ENCODE measurements at regions not wholly inside any gene's neighbourhood (a gene's known extent, or its start where the extent isn't known, plus 50 kb on each side); places are given as distances from the start of the nearest gene placed in this dataset.
"Not testable (repeated sequence)": the region's sequence is repeated elsewhere in the genome, so short reads cannot be mapped to it uniquely, and the experiment has no call there.

- Mint-ChIP-seq H3K36me3 (ENCODE audit: insufficient read depth) (no peaks in the 10 kb centered on the region), H3K9me3 (peaks cover 6% of the 10 kb centered on the region), H3K4me3 (no peak overlapping the region), H3K4me1 (no peaks in the 10 kb centered on the region), H3K27ac (ENCODE audit: low read depth) (no peak overlapping the region), H3K27me3 (no peaks in the 10 kb centered on the region)
- no peak for ATAC-seq (replicated peaks; ENCODE audit: extremely low read depth, poor library complexity, severe bottlenecking)
- DNase-seq (ENCODE audit: low spot score in 2 of 2) = no peak
These were observed 72.5 kb upstream of the ATP2B1 start for GRCh38 chr12:89781156-89781555.

GRCh38 chr12:89779090-89779489 is 70.5 kb upstream of the ATP2B1 start:
- H3K4me3 Mint-ChIP-seq = no peak overlapping the region
- no peak for DNase-seq (ENCODE audit: low spot score in 2 of 2)
- no peak for ATAC-seq (replicated peaks; ENCODE audit: extremely low read depth, poor library complexity, severe bottlenecking)
- H3K4me1 Mint-ChIP-seq = no peaks in the 10 kb centered on the region
- no peaks in the 10 kb centered on the region for H3K36me3 Mint-ChIP-seq (ENCODE audit: insufficient read depth)
- H3K9me3 Mint-ChIP-seq = peaks cover 6% of the 10 kb centered on the region
- no peaks in the 10 kb centered on the region for H3K27me3 Mint-ChIP-seq
- no peak overlapping the region for H3K27ac Mint-ChIP-seq (ENCODE audit: low read depth)

GRCh38 chr12:89777733-89778379 is 69.2 kb upstream of the ATP2B1 start:
- H3K4me1 Mint-ChIP-seq = no peaks in the 10 kb centered on the region
- no peak for ATAC-seq (replicated peaks; ENCODE audit: extremely low read depth, poor library complexity, severe bottlenecking)
- H3K36me3 Mint-ChIP-seq (ENCODE audit: insufficient read depth) = no peaks in the 10 kb centered on the region
- no peaks in the 10 kb centered on the region for H3K27me3 Mint-ChIP-seq
- H3K4me3 Mint-ChIP-seq = no peak overlapping the region
- peaks cover 6% of the 10 kb centered on the region for H3K9me3 Mint-ChIP-seq
- DNase-seq (ENCODE audit: low spot score in 2 of 2) = no peak
- peak overlapping the region; percentile 75 for H3K27ac Mint-ChIP-seq (ENCODE audit: low read depth)

GRCh38 chr12:89775986-89776365 is 67.3 kb upstream of the ATP2B1 start:
- H3K36me3 Mint-ChIP-seq (ENCODE audit: insufficient read depth) = no peaks in the 10 kb centered on the region
- peaks cover 6% of the 10 kb centered on the region for H3K9me3 Mint-ChIP-seq
- no peak overlapping the region for H3K4me3 Mint-ChIP-seq
- DNase-seq (ENCODE audit: low spot score in 2 of 2) = no peak
- no peaks in the 10 kb centered on the region for H3K27me3 Mint-ChIP-seq
- no peaks in the 10 kb centered on the region for H3K4me1 Mint-ChIP-seq
- no peak overlapping the region for H3K27ac Mint-ChIP-seq (ENCODE audit: low read depth)
- no peak for ATAC-seq (replicated peaks; ENCODE audit: extremely low read depth, poor library complexity, severe bottlenecking)

- Mint-ChIP-seq H3K9me3 (peaks cover 6% of the 10 kb centered on the region), H3K4me3 (no peak overlapping the region), H3K36me3 (ENCODE audit: insufficient read depth) (no peaks in the 10 kb centered on the region), H3K27ac (ENCODE audit: low read depth) (no peak overlapping the region), H3K27me3 (no peaks in the 10 kb centered on the region), H3K4me1 (peaks cover 4% of the 10 kb centered on the region)
- ATAC-seq (replicated peaks; ENCODE audit: extremely low read depth, poor library complexity, severe bottlenecking) = no peak
- no peak for DNase-seq (ENCODE audit: low spot score in 2 of 2)
These were observed 66.7 kb upstream of the ATP2B1 start for GRCh38 chr12:89775063-89775985.

- ATAC-seq (replicated peaks; ENCODE audit: extremely low read depth, poor library complexity, severe bottlenecking) (no peak), DNase-seq (ENCODE audit: low spot score in 2 of 2) (no peak)
- Mint-ChIP-seq H3K27ac (ENCODE audit: low read depth) (no peak overlapping the region), H3K9me3 (peaks cover 6% of the 10 kb centered on the region), H3K27me3 (no peaks in the 10 kb centered on the region), H3K36me3 (ENCODE audit: insufficient read depth) (no peaks in the 10 kb centered on the region), H3K4me3 (no peak overlapping the region), H3K4me1 (peaks cover 4% of the 10 kb centered on the region)
These were observed 66.0 kb upstream of the ATP2B1 start for GRCh38 chr12:89774645-89775044.

- DNase-seq (ENCODE audit: low spot score in 2 of 2) (no peak), ATAC-seq (replicated peaks; ENCODE audit: extremely low read depth, poor library complexity, severe bottlenecking) (no peak)
- Mint-ChIP-seq H3K4me3 (no peak overlapping the region), H3K9me3 (no peaks in the 10 kb centered on the region), H3K36me3 (ENCODE audit: insufficient read depth) (no peaks in the 10 kb centered on the region), H3K27me3 (no peaks in the 10 kb centered on the region), H3K27ac (ENCODE audit: low read depth) (no peak overlapping the region), H3K4me1 (peaks cover 15% of the 10 kb centered on the region)
These were observed 61.8 kb upstream of the ATP2B1 start for GRCh38 chr12:89770391-89770790.

- peaks cover 6% of the 10 kb centered on the region for H3K9me3 Mint-ChIP-seq
- no peak for ATAC-seq (replicated peaks; ENCODE audit: extremely low read depth, poor library complexity, severe bottlenecking)
- H3K27ac Mint-ChIP-seq (ENCODE audit: low read depth) = no peak overlapping the region
- H3K27me3 Mint-ChIP-seq = no peaks in the 10 kb centered on the region
- H3K4me3 Mint-ChIP-seq = no peak overlapping the region
- H3K36me3 Mint-ChIP-seq (ENCODE audit: insufficient read depth) = no peaks in the 10 kb centered on the region
- H3K4me1 Mint-ChIP-seq = peaks cover 21% of the 10 kb centered on the region
- DNase-seq (ENCODE audit: low spot score in 2 of 2) = no peak
These were observed 60.8 kb upstream of the ATP2B1 start for GRCh38 chr12:89769483-89769818.

GRCh38 chr12:89768586-89769482 is 60.2 kb upstream of the ATP2B1 start:
- H3K4me1 Mint-ChIP-seq = peaks cover 21% of the 10 kb centered on the region
- H3K9me3 Mint-ChIP-seq = peaks cover 6% of the 10 kb centered on the region
- H3K27ac Mint-ChIP-seq (ENCODE audit: low read depth) = no peak overlapping the region
- H3K36me3 Mint-ChIP-seq (ENCODE audit: insufficient read depth) = no peaks in the 10 kb centered on the region
- no peak overlapping the region for H3K4me3 Mint-ChIP-seq
- DNase-seq (ENCODE audit: low spot score in 2 of 2) (no peak), ATAC-seq (replicated peaks; ENCODE audit: extremely low read depth, poor library complexity, severe bottlenecking) (no peak)
- H3K27me3 Mint-ChIP-seq = no peaks in the 10 kb centered on the region

- DNase-seq (ENCODE audit: low spot score in 2 of 2) (no peak), ATAC-seq (replicated peaks; ENCODE audit: extremely low read depth, poor library complexity, severe bottlenecking) (peak; percentile 55)
- Mint-ChIP-seq H3K9me3 (peaks cover 6% of the 10 kb centered on the region), H3K27me3 (no peaks in the 10 kb centered on the region), H3K4me3 (no peak overlapping the region), H3K36me3 (ENCODE audit: insufficient read depth) (peaks cover 2% of the 10 kb centered on the region), H3K27ac (ENCODE audit: low read depth) (no peak overlapping the region), H3K4me1 (peaks cover 28% of the 10 kb centered on the region)
These were observed 57.6 kb upstream of the ATP2B1 start for GRCh38 chr12:89765959-89766824.

- H3K27me3 Mint-ChIP-seq; DNase-seq (ENCODE audit: low spot score in 2 of 2); H3K27ac Mint-ChIP-seq (ENCODE audit: low read depth); ATAC-seq (replicated peaks; ENCODE audit: extremely low read depth, poor library complexity, severe bottlenecking); H3K9me3 Mint-ChIP-seq; H3K4me3 Mint-ChIP-seq; H3K36me3 Mint-ChIP-seq (ENCODE audit: insufficient read depth): not testable (repeated sequence)
- H3K4me1 Mint-ChIP-seq = peaks cover 36% of the 10 kb centered on the region
These were observed 55.5 kb upstream of the ATP2B1 start for GRCh38 chr12:89764164-89764563.

Data from central memory CD8-positive, alpha-beta T cell (primary cell).